ENCODE measurements at regions not wholly inside any gene's neighbourhood (a gene's known extent, or its start where the extent isn't known, plus 50 kb on each side); places are given as distances from the start of the nearest gene placed in this dataset.

GRCh38 chr1:170863621-170864020, 71.7 kb upstream of the MROH9 start:
- H3K4me1 ChIP-seq (ENCODE audit: control insufficient read depth, insufficient read depth, low read length) = no peaks in the 10 kb centered on the region
- no peak overlapping the region for H2BK120ac ChIP-seq (ENCODE audit: low read depth, low read length)
- H3K27me3 ChIP-seq (ENCODE audit: control insufficient read depth, insufficient read depth, low read length) = no peaks in the 10 kb centered on the region; the same call in 1 of the 2 replicates
- dilution Hi-C loops (cut with HindIII; ENCODE audit: low sequenced_read_pairs, unreplicated experiment) = no loop called here
- H4K5ac ChIP-seq (ENCODE audit: low read depth, low read length) = no peak overlapping the region
- no peak overlapping the region for H3K4me2 ChIP-seq (ENCODE audit: low read depth, low read length)
- H2BK5ac ChIP-seq (ENCODE audit: low read depth, low read length, poor library complexity, severe bottlenecking) = no peak overlapping the region
- no CpG with 5 or more reads among the region's 1 CpG for WGBS, 2 experiments (ENCODE audit: extremely low coverage in 2 of 2, insufficient read length in 1 of 2)
- intact Hi-C loops (cut with micrococcal nuclease) = no loop called here
- H3K14ac ChIP-seq (replicated peaks; ENCODE audit: low read depth, low read length) = no peak overlapping the region
- no peak overlapping the region for H3K9ac ChIP-seq (ENCODE audit: low read depth, low read length)
- no peaks in the 10 kb centered on the region for H4K20me1 ChIP-seq (ENCODE audit: insufficient read depth, low read length)
- no peak overlapping the region for H4K8ac ChIP-seq (ENCODE audit: low read depth in 2 of 2, low read length in 2 of 2)
- no peak overlapping the region for H2BK15ac ChIP-seq (ENCODE audit: low read depth, low read length)
- H3K18ac ChIP-seq (ENCODE audit: low read depth, low read length) = no peak overlapping the region
- CTCF ChIA-PET = no interaction called here
- in situ Hi-C loops (cut with MboI; ENCODE audit: low sequenced_read_pairs) = no loop called here
- H2AK9ac ChIP-seq (replicated peaks; ENCODE audit: low read depth, low read length, poor library complexity) = no peak overlapping the region
- no peaks in the 10 kb centered on the region for H3K9me1 ChIP-seq (ENCODE audit: insufficient read depth, low read length)
- H2AK5ac ChIP-seq (ENCODE audit: low read depth, low read length) = no peak overlapping the region
- H3K79me1 ChIP-seq (ENCODE audit: low read depth in 1 of 2, low read length in 2 of 2) = no peaks in the 10 kb centered on the region
- no TSS peak for BruUV-seq (replicated peaks)
- H4K91ac ChIP-seq (ENCODE audit: insufficient read depth, low read depth, low read length) = no peak overlapping the region
- no peak overlapping the region for H3K23ac ChIP-seq (ENCODE audit: low read depth, low read length)
- H2BK20ac ChIP-seq (ENCODE audit: low read depth, low read length) = no peak overlapping the region
- POLR2A ChIA-PET (ENCODE audit: unreplicated experiment) = no interaction called here
- no peaks in the 10 kb centered on the region for H3K9me3 ChIP-seq (ENCODE audit: control insufficient read depth, insufficient read depth, low read length)
- TF ChIP-seq MAFK (IDR thresholded peaks at IDR 0.05; ENCODE audit: low read depth, low read length) (no peak), MXI1 (IDR thresholded peaks at IDR 0.05; ENCODE audit: borderline replicate concordance, low read depth, low read length) (no peak), RAD21 (IDR thresholded peaks at IDR 0.05; ENCODE audit: low read length) (no peak), CEBPB (IDR thresholded peaks at IDR 0.05; ENCODE audit: low read depth, low read length) (no peak), CHD1 (IDR thresholded peaks at IDR 0.05; ENCODE audit: low read depth, low read length) (no peak), MAZ (IDR thresholded peaks at IDR 0.05; ENCODE audit: borderline replicate concordance, low read depth, low read length) (no peak), ELK1 (IDR thresholded peaks at IDR 0.05; ENCODE audit: borderline replicate concordance, low read depth, low read length) (no peak)
- TF ChIP-seq, protein P1, sequence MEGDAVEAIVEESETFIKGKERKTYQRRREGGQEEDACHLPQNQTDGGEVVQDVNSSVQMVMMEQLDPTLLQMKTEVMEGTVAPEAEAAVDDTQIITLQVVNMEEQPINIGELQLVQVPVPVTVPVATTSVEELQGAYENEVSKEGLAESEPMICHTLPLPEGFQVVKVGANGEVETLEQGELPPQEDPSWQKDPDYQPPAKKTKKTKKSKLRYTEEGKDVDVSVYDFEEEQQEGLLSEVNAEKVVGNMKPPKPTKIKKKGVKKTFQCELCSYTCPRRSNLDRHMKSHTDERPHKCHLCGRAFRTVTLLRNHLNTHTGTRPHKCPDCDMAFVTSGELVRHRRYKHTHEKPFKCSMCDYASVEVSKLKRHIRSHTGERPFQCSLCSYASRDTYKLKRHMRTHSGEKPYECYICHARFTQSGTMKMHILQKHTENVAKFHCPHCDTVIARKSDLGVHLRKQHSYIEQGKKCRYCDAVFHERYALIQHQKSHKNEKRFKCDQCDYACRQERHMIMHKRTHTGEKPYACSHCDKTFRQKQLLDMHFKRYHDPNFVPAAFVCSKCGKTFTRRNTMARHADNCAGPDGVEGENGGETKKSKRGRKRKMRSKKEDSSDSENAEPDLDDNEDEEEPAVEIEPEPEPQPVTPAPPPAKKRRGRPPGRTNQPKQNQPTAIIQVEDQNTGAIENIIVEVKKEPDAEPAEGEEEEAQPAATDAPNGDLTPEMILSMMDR (conservative IDR thresholded peaks at IDR 0.05; ENCODE audit: low read depth, low read length) = no peak
- H3K4me3 ChIP-seq (ENCODE audit: insufficient read depth, low read depth, low read length) = no peak overlapping the region
- H3K4ac ChIP-seq (ENCODE audit: low read depth, low read length) = no peak overlapping the region
- no peak overlapping the region for H3K27ac ChIP-seq (ENCODE audit: insufficient read depth, low read length)
- H3K56ac ChIP-seq (ENCODE audit: extremely low read depth, insufficient read depth, low read length) = no peak overlapping the region
- ATAC-seq (ENCODE audit: low read depth) = no peak
- H3K36me3 ChIP-seq (ENCODE audit: control insufficient read depth, insufficient read depth, low read length) = no peaks in the 10 kb centered on the region
- no peak for DNase-seq
- no peak overlapping the region for H2AFZ ChIP-seq (replicated peaks; ENCODE audit: low read length, poor library complexity)
